Mucosa of stomach (tissue), 1 donor: ENCODE measurements at regions not wholly inside any gene's neighbourhood (a gene's known extent, or its start where the extent isn't known, plus 50 kb on each side); places are given as distances from the start of the nearest gene placed in this dataset.
"Not testable (repeated sequence)": the region's sequence is repeated elsewhere in the genome, so short reads cannot be mapped to it uniquely, and the experiment has no call there.

Experiments
- H3K27me3 ChIP-seq: one replicate; pipeline ENCODE4 v1.7.0; 2013; ENCODE audit warnings: mild to moderate bottlenecking, low read length; ENCODE audit not compliant: control insufficient read depth, insufficient read depth
- H3K36me3 ChIP-seq: one replicate; pipeline ENCODE4 v1.7.0; 2013; ENCODE audit warnings: low read length; ENCODE audit not compliant: control insufficient read depth, insufficient read depth
- H3K4me1 ChIP-seq: one replicate; pipeline ENCODE4 v1.7.0; 2013; ENCODE audit warnings: mild to moderate bottlenecking, low read length; ENCODE audit not compliant: control insufficient read depth, insufficient read depth
- H3K4me3 ChIP-seq: one replicate; pipeline ENCODE4 v1.7.0; 2013; ENCODE audit warnings: low read length
- H3K9ac ChIP-seq: one replicate; pipeline ENCODE4 v1.7.0; 2013; ENCODE audit warnings: mild to moderate bottlenecking, low read length, moderate library complexity
- H3K9me3 ChIP-seq: one replicate; pipeline ENCODE4 v1.7.0; 2013; ENCODE audit warnings: mild to moderate bottlenecking, low read length, moderate library complexity; ENCODE audit not compliant: control insufficient read depth
- donor health status: Pancreatic carcinoma.

DNA sequence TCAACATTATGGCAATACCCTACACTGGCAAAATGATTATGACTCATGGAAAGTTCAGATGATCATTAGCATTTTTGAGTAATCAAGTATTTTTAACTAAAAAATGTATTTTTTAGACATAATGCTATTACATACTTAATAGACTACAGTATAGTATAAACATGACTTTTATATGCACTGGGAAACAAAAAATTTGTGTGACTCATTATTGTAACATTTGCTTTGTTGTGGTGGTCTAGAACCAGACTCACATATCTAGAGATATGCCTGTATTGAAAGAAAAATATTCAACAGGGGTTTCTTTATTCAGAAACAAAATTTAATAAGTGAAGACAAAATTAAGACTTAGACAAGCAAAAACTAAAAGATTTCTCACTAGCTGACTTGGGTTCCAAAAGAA, 385.3 kb upstream of the RIOK2 start:
- no peaks in the 10 kb centered on the region for H3K9me3 ChIP-seq
- H3K36me3 ChIP-seq: no peaks in the 10 kb centered on the region
- no peaks in the 10 kb centered on the region for H3K4me1 ChIP-seq
- H3K9ac ChIP-seq: no peak overlapping the region
- no peaks in the 10 kb centered on the region for H3K27me3 ChIP-seq
- no peak overlapping the region for H3K4me3 ChIP-seq

GRCh38 chr5:97570242-97570641, 387.2 kb upstream of the RIOK2 start:
- no peaks in the 10 kb centered on the region for H3K9me3 ChIP-seq
- no peaks in the 10 kb centered on the region for H3K27me3 ChIP-seq
- no peak overlapping the region for H3K9ac ChIP-seq
- no peak overlapping the region for H3K4me3 ChIP-seq
- no peaks in the 10 kb centered on the region for H3K4me1 ChIP-seq
- no peaks in the 10 kb centered on the region for H3K36me3 ChIP-seq

DNA sequence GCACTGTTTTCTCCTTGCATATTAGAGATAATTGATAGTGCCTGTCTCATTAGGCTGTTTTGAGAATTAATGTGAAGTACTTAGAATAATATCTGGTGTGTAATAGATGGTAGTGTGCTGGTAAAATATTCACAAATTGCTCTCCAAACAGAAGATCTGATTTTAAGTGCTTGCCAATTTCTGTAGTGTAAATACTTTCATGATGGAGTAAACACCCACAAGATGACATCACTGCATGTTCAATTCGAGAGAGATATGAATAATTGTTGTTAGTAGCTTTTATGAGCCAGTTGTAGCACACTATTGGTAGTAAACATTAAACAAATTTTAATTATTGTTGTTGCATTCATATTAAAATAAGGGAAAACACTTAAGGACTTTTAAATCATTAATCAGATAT, 392.3 kb upstream of the RIOK2 start:
- no peaks in the 10 kb centered on the region for H3K9me3 ChIP-seq
- no peaks in the 10 kb centered on the region for H3K27me3 ChIP-seq
- no peaks in the 10 kb centered on the region for H3K4me1 ChIP-seq
- H3K36me3 ChIP-seq: no peaks in the 10 kb centered on the region
- no peak overlapping the region for H3K9ac ChIP-seq
- no peak overlapping the region for H3K4me3 ChIP-seq

GRCh38 chr5:97576956-97577355, 393.9 kb upstream of the RIOK2 start:
- Histone ChIP-seq H3K9ac (no peak overlapping the region), H3K4me1 (no peaks in the 10 kb centered on the region), H3K27me3 (no peaks in the 10 kb centered on the region), H3K4me3 (no peak overlapping the region), H3K9me3 (no peaks in the 10 kb centered on the region), H3K36me3 (no peaks in the 10 kb centered on the region)

- not testable (repeated sequence) for H3K4me1 ChIP-seq, H3K9me3 ChIP-seq, H3K27me3 ChIP-seq, H3K4me3 ChIP-seq, H3K36me3 ChIP-seq, H3K9ac ChIP-seq
Observed at GRCh38 chr5:97579977-97580376, 396.9 kb upstream of the RIOK2 start.

DNA sequence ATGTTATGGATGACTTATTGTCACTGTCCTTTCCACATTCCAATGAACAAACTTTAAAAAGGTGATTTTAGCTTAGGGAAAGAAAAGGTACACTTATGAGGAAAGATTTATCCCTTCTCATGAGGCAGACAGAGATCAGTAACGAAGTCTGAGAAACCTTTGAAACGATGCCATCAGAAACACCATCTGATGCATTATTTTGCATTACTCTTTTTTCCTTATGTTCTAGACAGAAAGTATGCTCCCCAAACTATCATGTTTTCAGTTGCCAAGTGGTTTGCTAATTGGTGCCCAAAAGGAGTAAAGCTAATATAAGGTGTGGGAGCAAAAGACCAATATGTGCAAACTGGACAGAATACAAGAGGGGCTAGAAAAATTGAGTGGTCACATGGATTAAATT, 397.7 kb upstream of the RIOK2 start:
- H3K4me1 ChIP-seq: no peaks in the 10 kb centered on the region
- H3K9me3 ChIP-seq: no peaks in the 10 kb centered on the region

GRCh38 chr5:97591781-97592180, 408.7 kb upstream of the RIOK2 start:
- Histone ChIP-seq H3K9ac (no peak overlapping the region), H3K4me3 (no peak overlapping the region), H3K4me1 (no peaks in the 10 kb centered on the region), H3K27me3 (no peaks in the 10 kb centered on the region), H3K36me3 (no peaks in the 10 kb centered on the region), H3K9me3 (no peaks in the 10 kb centered on the region)

More for the DNA sequence above, 397.7 kb upstream of the RIOK2 start:
- Histone ChIP-seq H3K27me3 (no peaks in the 10 kb centered on the region), H3K4me3 (no peak overlapping the region), H3K9ac (no peak overlapping the region), H3K36me3 (no peaks in the 10 kb centered on the region)

- no peaks in the 10 kb centered on the region for H3K27me3 ChIP-seq
- no peaks in the 10 kb centered on the region for H3K4me1 ChIP-seq
- no peak overlapping the region for H3K4me3 ChIP-seq
- no peaks in the 10 kb centered on the region for H3K36me3 ChIP-seq
- no peaks in the 10 kb centered on the region for H3K9me3 ChIP-seq
- H3K9ac ChIP-seq: no peak overlapping the region
Observed at GRCh38 chr5:97600486-97600885, 417.4 kb upstream of the RIOK2 start.

GRCh38 chr5:97601651-97602050, 418.6 kb upstream of the RIOK2 start:
- Histone ChIP-seq H3K9ac (no peak overlapping the region), H3K9me3 (no peaks in the 10 kb centered on the region), H3K4me1 (no peaks in the 10 kb centered on the region), H3K36me3 (no peaks in the 10 kb centered on the region), H3K4me3 (no peak overlapping the region), H3K27me3 (no peaks in the 10 kb centered on the region)

DNA sequence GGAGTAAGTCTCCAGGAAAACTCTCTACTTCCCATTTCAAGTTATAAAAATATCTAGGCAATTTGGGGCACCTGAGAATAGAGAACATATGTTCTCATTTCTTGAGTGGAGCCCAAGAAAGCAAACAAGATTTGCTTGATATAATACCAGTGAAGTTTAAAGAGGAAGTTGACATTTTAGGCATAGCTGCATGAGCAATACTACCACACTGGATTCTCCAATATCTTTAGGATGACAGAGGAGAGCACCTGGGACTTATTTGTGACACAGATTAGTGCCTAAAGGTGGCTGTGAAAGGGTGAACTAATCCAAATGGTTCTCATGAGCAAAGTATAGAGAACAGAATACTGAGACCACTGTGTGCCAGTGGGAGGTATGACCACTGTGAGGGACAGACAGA, 423.5 kb upstream of the RIOK2 start:
- Histone ChIP-seq H3K27me3 (no peaks in the 10 kb centered on the region), H3K9ac (no peak overlapping the region)

DNA sequence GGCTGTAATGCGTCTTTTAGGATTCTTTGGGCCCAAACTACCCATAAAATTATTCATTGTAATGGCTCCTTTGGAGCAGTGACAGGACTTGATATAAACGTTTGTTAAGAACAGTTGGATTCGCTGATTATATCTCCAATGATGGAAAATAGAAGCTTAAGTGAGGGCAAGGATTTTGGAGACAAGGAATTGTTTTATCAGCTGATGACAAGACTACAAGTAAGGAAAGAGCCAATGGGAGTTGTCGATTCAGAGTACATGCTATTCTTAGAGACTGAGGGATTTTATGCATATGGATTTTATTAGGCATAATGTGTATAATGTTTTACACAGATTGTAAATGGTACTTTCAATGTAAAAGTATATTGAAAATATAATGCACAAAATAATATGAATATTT, 425.5 kb upstream of the RIOK2 start:
- Histone ChIP-seq H3K36me3 (no peaks in the 10 kb centered on the region), H3K9ac (no peak overlapping the region), H3K4me1 (no peaks in the 10 kb centered on the region), H3K4me3 (no peak overlapping the region), H3K9me3 (no peaks in the 10 kb centered on the region), H3K27me3 (no peaks in the 10 kb centered on the region)

More for the DNA sequence above, 423.5 kb upstream of the RIOK2 start:
- H3K4me1 ChIP-seq: no peaks in the 10 kb centered on the region
- no peaks in the 10 kb centered on the region for H3K36me3 ChIP-seq
- no peaks in the 10 kb centered on the region for H3K9me3 ChIP-seq
- H3K4me3 ChIP-seq: no peak overlapping the region

DNA sequence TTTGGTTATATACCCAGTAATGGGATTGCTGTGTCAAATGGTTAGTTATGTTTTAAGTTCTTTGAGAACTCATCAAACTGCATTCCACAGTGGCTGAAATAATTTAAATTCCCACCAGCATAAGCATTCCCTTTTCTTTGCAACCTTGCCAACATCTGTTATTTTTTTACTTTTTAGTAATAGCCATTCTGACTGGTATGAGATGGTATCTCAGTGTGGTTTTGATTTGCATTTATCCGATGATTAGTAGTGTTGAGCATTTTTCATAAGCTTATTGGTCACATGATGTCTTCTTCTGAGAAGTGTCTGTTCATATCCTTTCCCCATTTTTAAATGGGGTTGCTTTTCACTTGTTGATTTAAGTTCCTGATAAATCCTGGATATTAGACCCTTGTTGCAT, 435.7 kb upstream of the RIOK2 start:
- Histone ChIP-seq H3K36me3 (no peaks in the 10 kb centered on the region), H3K4me3 (no peak overlapping the region), H3K27me3 (no peaks in the 10 kb centered on the region), H3K4me1 (no peaks in the 10 kb centered on the region), H3K9me3 (no peaks in the 10 kb centered on the region), H3K9ac (no peak overlapping the region)

GRCh38 chr5:97623441-97623840, 440.4 kb upstream of the RIOK2 start:
- H3K9ac ChIP-seq: no peak overlapping the region
- no peaks in the 10 kb centered on the region for H3K27me3 ChIP-seq
- H3K9me3 ChIP-seq: no peaks in the 10 kb centered on the region
- no peak overlapping the region for H3K4me3 ChIP-seq
- no peaks in the 10 kb centered on the region for H3K36me3 ChIP-seq
- no peaks in the 10 kb centered on the region for H3K4me1 ChIP-seq
